ENCODE measurements at regions not wholly inside any gene's neighbourhood (a gene's known extent, or its start where the extent isn't known, plus 50 kb on each side); places are given as distances from the start of the nearest gene placed in this dataset.

DNA sequence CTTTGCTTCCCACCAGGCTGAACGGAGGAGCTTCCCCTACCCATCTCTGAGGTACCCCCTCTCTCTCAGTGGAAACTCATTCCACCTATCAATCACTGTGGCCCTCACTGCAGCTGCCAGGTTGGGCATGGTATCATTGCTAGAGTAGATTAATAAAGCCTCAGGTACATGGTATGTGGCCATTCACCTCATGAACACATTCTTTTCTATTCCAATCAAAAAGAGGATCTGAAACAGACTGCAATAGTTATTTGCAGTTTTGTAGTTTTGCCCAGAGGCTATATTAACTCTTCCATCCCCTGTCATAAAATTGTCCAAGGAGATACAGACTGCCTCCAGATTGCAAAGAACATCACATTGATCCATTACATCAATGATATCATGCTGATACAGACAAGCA lies 85.8 kb upstream of the MVB12B start:
- DNase-seq (ENCODE audit: low spot score), result no peak

DNA sequence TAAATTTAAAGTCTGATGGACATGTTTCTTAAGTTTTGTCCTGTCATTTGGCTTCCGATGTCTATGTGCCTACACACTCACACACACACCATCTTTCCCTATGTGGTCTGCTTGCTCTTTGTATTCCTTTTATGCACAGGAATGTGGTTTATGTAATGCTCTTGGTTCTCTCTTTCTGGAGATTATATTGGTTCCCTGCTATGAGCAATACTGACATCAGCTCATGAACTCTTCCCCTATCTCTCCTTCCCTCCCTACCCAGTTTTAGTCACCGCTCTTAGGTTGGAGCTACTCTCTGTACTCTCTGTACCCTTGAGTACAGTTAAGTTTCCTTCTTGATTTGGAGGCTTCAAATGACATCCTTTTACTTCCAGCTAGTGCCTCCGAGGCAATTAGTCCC lies 77.9 kb upstream of the MVB12B start:
- DNase-seq (ENCODE audit: low spot score), result no peak

DNA sequence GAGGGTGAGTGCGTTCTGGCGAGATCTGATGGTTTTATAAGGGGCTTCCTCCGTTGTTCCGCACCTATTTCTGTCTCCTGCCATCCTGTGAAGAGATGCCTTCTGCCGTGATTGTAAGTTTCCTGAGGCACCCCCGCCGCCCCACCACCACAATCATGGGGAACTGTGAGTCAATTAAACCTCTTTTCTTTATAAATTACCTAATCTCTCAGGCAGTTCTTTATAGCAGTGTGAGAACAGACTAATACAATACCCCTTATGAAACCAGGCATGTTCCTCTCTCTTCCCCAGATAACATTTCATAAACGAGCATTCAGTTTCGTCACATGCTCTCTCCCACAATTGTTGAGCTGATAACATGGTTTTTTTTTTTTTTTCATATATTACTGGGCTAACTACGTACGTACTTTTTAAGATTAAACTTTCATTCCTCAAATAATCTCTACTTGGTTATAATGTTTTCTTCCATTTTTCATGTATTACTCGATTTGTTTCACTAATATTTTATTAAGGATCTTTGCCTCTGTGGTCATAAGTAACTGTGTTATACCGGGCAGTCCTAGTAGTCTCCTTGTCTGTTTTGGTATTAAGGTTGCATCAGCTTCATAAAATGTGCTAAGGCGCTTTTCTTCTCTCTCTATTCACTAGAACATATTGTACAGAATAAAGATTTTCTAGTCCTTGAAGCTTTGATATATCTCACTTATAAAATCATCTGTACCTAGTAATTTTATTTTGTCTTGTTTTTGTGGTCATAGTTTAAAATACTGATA lies 64.9 kb upstream of the MVB12B start:
- no peak for DNase-seq (ENCODE audit: low spot score)

DNA sequence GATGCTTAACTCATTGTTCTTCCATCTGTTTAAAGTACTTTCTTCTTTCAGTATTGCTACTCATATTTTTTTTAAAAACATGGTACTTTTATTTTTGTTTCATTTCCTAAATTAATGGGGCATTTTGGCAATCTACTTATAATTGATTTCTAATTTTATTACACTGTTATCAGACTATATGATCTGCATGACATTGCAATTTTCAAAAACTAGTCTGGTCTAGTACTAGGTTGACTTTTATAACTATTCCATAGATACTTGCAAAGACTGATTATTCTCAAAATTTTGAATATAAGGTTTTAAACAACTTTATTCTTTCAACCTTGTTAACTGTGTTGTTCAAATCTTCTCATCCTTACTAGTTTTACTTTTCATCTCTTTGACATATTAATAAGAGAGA lies 63.9 kb upstream of the MVB12B start:
- DNase-seq (ENCODE audit: low spot score), result no peak

DNA sequence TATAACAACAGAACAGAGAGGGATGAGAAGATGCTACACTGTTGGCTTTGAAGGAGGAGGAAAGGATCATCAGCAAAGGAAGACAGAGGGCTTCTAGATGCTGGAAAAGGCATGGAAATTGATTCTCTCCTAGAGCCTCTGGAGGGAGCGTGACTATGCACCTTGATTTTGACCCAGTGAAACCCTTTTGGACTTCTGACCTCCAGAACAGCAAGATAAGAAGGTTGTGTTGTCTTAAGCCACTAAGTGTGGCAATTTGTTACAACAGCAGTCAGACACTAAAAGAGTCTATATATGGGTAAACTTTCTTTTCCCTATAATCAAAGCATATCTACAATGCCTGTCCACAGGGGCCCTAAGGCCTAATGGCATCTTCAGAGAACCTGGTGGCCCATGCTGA lies 56.1 kb upstream of the MVB12B start:
- no peak for DNase-seq (ENCODE audit: low spot score)

DNA sequence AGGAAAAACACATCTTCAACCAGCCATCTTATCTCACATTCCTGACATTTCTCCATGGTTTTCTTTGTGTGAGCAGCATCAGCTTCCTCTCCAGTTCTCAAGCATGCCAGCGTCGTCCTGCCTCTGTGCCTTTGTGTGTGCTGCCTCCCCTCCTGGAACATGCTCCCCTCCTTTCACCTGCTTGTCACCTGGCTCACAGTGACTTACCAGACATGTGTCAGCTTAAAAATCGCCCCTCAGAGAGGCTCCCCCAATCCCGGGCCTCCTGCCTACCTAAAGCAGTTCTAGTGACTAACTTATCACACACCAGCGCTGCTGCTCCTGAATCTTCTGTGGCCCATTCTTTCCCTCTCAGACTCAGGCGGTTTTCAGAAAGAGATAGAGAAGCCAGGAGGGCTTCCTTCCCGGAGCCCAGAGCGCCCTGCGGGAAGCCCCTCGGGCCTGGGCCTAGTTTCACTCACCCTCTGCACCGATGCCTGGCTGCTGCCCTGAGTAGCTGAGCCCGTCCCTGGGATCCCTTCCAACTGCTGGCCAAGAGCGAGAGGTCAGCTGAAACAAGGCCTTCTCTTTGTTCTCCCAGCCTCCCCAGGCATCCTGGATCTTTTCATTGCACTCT lies 51.1 kb upstream of the MVB12B start:
- DNase-seq (ENCODE audit: low spot score), result no peak

DNA sequence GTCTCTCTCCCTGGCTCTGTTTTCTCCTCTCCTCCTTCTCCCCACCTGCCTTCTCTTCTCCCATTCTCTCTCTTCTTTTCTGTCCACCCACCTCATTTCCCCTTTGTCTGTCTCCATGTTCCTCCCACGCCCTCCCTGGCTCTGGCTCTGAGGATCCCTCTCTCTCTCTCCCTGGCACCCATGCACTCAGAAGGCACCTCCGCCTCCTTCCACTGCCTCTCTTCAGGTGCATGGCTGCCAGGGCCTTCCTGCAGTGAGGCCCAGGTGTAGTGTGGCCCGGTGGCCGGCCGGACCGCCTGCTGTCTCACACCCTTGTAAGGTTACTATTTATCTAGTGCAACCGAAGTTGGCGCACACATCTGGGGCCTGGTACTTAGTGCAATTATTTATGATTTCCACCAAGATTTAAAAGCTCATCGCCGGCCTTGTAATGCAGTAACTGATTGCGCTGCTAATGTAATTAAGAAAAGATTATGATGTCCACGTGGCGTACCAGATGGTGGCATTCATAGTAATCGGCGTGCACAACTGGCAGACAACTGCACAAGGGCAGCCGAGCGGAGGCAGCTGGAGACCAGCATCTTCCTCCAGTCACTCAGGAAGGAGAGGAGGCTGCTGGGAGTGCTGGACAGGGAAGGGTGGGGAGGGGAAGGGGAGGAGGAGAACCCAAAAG lies 50.4 kb upstream of the MVB12B start:
- DNase-seq (ENCODE audit: low spot score), result no peak
